Colonic mucosa (tissue), 4 donors: ENCODE measurements at regions not wholly inside any gene's neighbourhood (a gene's known extent, or its start where the extent isn't known, plus 50 kb on each side); places are given as distances from the start of the nearest gene placed in this dataset.

Source experiments
- DNase-seq: peaks from one replicate; pipeline ENCODE4 v3.0.0-alpha.2; 2020
- H3K27ac ChIP-seq: fragments of 200-600 bp; one replicate; pipeline ENCODE4 v1.8.0; 2021
- H3K27me3 ChIP-seq: fragments of 200-600 bp; one replicate; pipeline ENCODE4 v1.8.0; 2021
- H3K36me3 ChIP-seq: fragments of 200-600 bp; one replicate; pipeline ENCODE4 v1.8.0; 2021
- H3K4me1 ChIP-seq: fragments of 200-600 bp; one replicate; pipeline ENCODE4 v1.8.0; 2021; ENCODE audit warnings: mild to moderate bottlenecking
- H3K4me3 ChIP-seq: fragments of 200-600 bp; one replicate; pipeline ENCODE4 v1.8.0; 2021
- H3K9ac ChIP-seq, 2 donors: one replicate each; pipeline ENCODE4 v1.7.0; 2013; ENCODE audit warnings: control low read depth in 2 of 2, low read depth in 2 of 2, low read length in 2 of 2
- H3K9me3 ChIP-seq: fragments of 200-600 bp; one replicate; pipeline ENCODE4 v1.8.0; 2021
- CTCF ChIP-seq: fragments of 200-600 bp; IDR thresholded peaks from one replicate; pipeline ENCODE4 v1.8.0; 2022; ENCODE audit warnings: antibody characterized with exemption, mild to moderate bottlenecking
- intact Hi-C: fragments of 100-400 bp; cut with DNase I; formaldehyde crosslinking; loops from one replicate; pipeline ENCODE4 v1.14.1; 2022
- donor health status: healthy.
- donor health status: DM: no; HTN: no; CAD: no.
- donor health status: DM: no; HTN: no; CAD: no.

- TF ChIP-seq CTCF, result no peak
- no peak for DNase-seq
- intact Hi-C loops, result loop anchor here (5.0 kb wide), 1 partner anchor 242 kb away; no protein-coding TSS in a partner anchor
- Histone ChIP-seq H3K4me1 (no peaks in the 10 kb centered on the region), H3K4me3 (no peak overlapping the region), H3K27me3 (no peaks in the 10 kb centered on the region), H3K36me3 (no peaks in the 10 kb centered on the region), H3K9ac (no peak overlapping the region), H3K27ac (no peak overlapping the region), H3K9me3 (no peaks in the 10 kb centered on the region)
Measured at GRCh38 chr4:153089742-153090141, 114.5 kb upstream of the TRIM2 start.

DNA sequence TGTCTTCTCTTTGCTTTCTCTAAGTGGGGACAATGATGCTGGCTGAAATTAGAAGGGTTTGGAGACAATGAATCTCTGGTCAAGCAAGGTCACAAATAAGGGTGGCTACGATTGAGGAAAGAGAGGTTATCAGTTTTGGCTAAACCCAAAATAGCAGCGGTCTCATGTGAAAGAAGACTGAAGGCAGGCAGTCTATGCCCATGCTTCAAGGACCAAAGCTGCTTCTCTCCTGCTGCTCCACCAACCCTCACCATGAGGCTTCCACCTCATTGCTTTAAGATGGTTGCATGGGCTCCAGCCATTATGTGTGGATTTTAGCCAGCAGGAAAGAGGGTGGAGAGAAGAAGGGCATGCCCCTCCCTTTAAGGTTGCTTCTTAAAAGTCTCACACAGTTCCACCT, 114.1 kb upstream of the TRIM2 start:
- H3K4me3 ChIP-seq, result no peak overlapping the region
- no peak overlapping the region for H3K9ac ChIP-seq
- no peaks in the 10 kb centered on the region for H3K36me3 ChIP-seq
- no peaks in the 10 kb centered on the region for H3K9me3 ChIP-seq
- intact Hi-C loops, result no loop called here
- H3K4me1 ChIP-seq, result no peaks in the 10 kb centered on the region
- no peak for TF ChIP-seq CTCF
- H3K27ac ChIP-seq, result no peak overlapping the region
- DNase-seq, result no peak
- no peaks in the 10 kb centered on the region for H3K27me3 ChIP-seq

DNA sequence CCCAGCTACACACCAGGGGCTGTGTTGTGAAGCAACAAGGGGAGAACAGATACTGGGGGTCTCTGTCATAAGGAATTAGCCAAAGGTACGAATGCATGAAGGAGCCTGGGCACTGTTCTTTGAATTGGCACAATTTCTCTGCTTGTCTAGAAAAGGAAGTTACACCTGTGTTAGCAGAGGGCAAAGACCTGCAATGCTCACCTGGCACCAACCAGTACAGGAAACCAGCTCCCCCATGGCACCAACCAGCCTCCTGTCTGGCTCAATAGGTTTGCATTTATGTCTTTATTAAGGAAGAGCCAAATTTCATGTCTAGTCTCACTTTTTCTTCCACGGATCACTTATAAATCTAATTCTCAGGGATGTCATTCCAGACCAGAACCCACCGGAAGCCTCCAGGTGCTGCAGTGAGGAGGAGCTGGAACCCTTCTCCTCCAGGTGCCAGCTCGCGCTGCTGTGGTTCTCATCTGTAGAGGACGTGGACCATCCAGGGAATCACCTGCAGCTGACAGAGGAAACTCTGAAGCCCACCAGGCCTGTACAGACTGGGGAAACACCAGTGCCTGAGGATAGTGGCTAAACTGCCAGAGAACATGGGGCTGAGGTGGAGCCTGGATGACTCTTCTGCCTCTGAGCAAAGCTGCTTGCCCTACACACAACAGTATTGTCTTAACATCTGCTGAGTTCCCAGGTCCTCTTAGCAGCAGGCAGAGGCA, 113.4 kb upstream of the TRIM2 start:
- Histone ChIP-seq H3K4me3 (no peak overlapping the region), H3K36me3 (no peaks in the 10 kb centered on the region), H3K27me3 (no peaks in the 10 kb centered on the region), H3K9me3 (no peaks in the 10 kb centered on the region), H3K27ac (no peak overlapping the region), H3K4me1 (no peaks in the 10 kb centered on the region), H3K9ac (no peak overlapping the region)
- DNase-seq, result no peak
- intact Hi-C loops, result no loop called here
- TF ChIP-seq CTCF, result no peak

DNA sequence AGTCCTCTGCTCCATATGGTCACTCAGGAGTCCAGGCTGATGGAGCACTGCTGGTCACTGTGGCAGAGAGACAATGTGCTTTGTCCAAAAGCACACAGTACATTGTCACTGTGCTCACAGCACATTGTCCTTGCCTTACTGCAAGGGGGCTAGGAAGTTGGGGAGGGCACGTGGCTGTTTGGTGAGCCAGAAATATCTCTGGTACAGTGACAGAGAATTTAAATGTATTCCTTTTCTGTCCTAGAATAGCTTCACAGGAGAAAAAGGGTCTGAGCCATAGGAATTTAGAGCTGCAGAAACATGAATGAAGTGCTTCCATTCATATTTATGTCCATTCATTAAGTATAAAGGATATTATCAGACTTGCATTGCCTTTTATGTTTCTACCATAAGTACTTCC, 110.8 kb upstream of the TRIM2 start:
- Histone ChIP-seq H3K4me3 (no peak overlapping the region), H3K4me1 (no peaks in the 10 kb centered on the region), H3K27ac (no peak overlapping the region), H3K9ac (no peak overlapping the region), H3K9me3 (no peaks in the 10 kb centered on the region), H3K27me3 (no peaks in the 10 kb centered on the region), H3K36me3 (no peaks in the 10 kb centered on the region)
- no peak for DNase-seq
- intact Hi-C loops, result no loop called here
- TF ChIP-seq CTCF, result no peak

DNA sequence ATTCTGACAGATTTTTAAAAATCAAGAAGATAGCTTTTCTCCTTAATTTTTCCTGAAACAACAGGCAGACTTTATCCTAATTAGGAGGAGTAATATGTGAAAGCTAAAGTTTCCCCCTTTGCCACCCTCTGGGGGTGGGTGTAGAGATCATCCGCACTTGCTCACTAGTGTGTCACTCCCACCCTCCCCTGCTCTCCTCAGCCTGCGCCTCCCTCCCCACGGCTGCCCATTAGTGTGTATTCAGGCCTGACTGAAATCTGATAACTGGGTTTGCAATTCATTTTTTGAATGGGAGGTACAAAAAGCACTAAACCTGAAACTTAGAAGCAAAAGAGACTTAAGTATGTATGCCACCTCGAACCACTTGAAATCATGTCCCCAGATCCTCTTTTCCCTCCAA, 110.4 kb upstream of the TRIM2 start:
- H3K4me3 ChIP-seq, result no peak overlapping the region
- no peak overlapping the region for H3K9ac ChIP-seq
- DNase-seq, result no peak
- H3K4me1 ChIP-seq, result no peaks in the 10 kb centered on the region
- H3K9me3 ChIP-seq, result no peaks in the 10 kb centered on the region
- no peaks in the 10 kb centered on the region for H3K27me3 ChIP-seq
- no peak for TF ChIP-seq CTCF
- H3K27ac ChIP-seq, result no peak overlapping the region
- no peaks in the 10 kb centered on the region for H3K36me3 ChIP-seq
- intact Hi-C loops, result no loop called here
